Left lung (tissue), 4 donors: ENCODE measurements at regions not wholly inside any gene's neighbourhood (a gene's known extent, or its start where the extent isn't known, plus 50 kb on each side); places are given as distances from the start of the nearest gene placed in this dataset.
"Not testable (repeated sequence)": the region's sequence is repeated elsewhere in the genome, so short reads cannot be mapped to it uniquely, and the experiment has no call there.

ENCODE experiments used
- ATAC-seq: fragments of 200-7000 bp; cut with Tn5 transposase; one replicate; pipeline ENCODE4 v1.9.1; 2020; ENCODE audit warnings: moderate library complexity
- DNase-seq, 4 donors: peaks; one replicate each; pipeline ENCODE4 v3.0.0-alpha.2; 2013 to 2020
- H3K27ac ChIP-seq, 2 donors: fragments of 200-600 bp; sonication (generic) in 1 of 2; one replicate each; pipeline versions ENCODE4 v1.5.0 to v1.8.0; 2020 to 2021
- H3K27me3 ChIP-seq, 2 donors: fragments of 200-600 bp; sonication (generic) in 1 of 2; one replicate each; pipeline versions ENCODE4 v1.5.0 to v1.8.0; 2020 to 2021
- H3K36me3 ChIP-seq, 2 donors: fragments of 200-600 bp; sonication (generic) in 1 of 2; one replicate each; pipeline versions ENCODE4 v1.5.0 to v1.8.0; 2020 to 2021
- H3K4me1 ChIP-seq, 2 donors: fragments of 200-600 bp; one replicate each; pipeline ENCODE4 v1.8.0; 2021
- H3K4me3 ChIP-seq, 2 donors: fragments of 200-600 bp; sonication (generic) in 1 of 2; one replicate each; pipeline versions ENCODE4 v1.5.0 to v1.8.0; 2020 to 2021; ENCODE audit warnings: mild to moderate bottlenecking in 1 of 2
- H3K9me3 ChIP-seq, 2 donors: fragments of 200-600 bp; sonication (generic) in 1 of 2; one replicate each; pipeline versions ENCODE4 v1.5.0 to v1.8.0; 2020 to 2021
- CTCF ChIP-seq, 2 donors: fragments of 200-600 bp; sonication (generic) in 1 of 2; IDR thresholded peaks; one replicate each; pipeline versions ENCODE4 v1.5.0 to v1.8.0; 2021; ENCODE audit warnings: antibody characterized with exemption in 2 of 2
- intact Hi-C, 2 donors: fragments of 100-400 bp; cut with DNase I; formaldehyde crosslinking; loops; one replicate each; pipeline versions ENCODE4 v1.11.2 to v1.14.2; 2022
- donor health status: DM: no; HTN: yes; CAD: no.
- donor health status: DM: no; HTN: no; CAD: no.

- no peak for TF ChIP-seq CTCF (IDR thresholded peaks at IDR 0.05)
- DNase-seq (peak in 2 of 4 donors; percentile 13 to 17), ATAC-seq (no peak)
- Histone ChIP-seq H3K4me3 (no peak overlapping the region), H3K27me3 (no peaks in the 10 kb centered on the region), H3K27ac (no peak overlapping the region), H3K4me1 (no peaks in the 10 kb centered on the region), H3K36me3 (no peaks in the 10 kb centered on the region), H3K9me3 (no peaks in the 10 kb centered on the region)
- intact Hi-C loops: no loop called here
Measured at GRCh38 chr4:14415146-14415545, 587.1 kb upstream of the CPEB2 start.

GRCh38 chr4:14419516-14419915 lies 582.8 kb upstream of the CPEB2 start:
- H3K4me1 ChIP-seq: no peaks in the 10 kb centered on the region
- H3K36me3 ChIP-seq: no peaks in the 10 kb centered on the region
- DNase-seq (no peak), ATAC-seq (no peak)
- no peak overlapping the region for H3K4me3 ChIP-seq
- peaks cover 0 to 1% of the 10 kb centered on the region in 2 donors for H3K9me3 ChIP-seq
- no peaks in the 10 kb centered on the region for H3K27me3 ChIP-seq
- intact Hi-C loops: no loop called here
- TF ChIP-seq CTCF (IDR thresholded peaks at IDR 0.05): no peak
- no peak overlapping the region for H3K27ac ChIP-seq

GRCh38 chr4:14426297-14426696 lies 576.0 kb upstream of the CPEB2 start:
- H3K27me3 ChIP-seq, intact Hi-C loops, ATAC-seq, H3K36me3 ChIP-seq, H3K27ac ChIP-seq, H3K4me1 ChIP-seq, H3K4me3 ChIP-seq: not testable (repeated sequence)
- peaks cover 0 to 13% of the 10 kb centered on the region in 2 donors for H3K9me3 ChIP-seq
- peak in 1 of 4 donors; percentile 34 for DNase-seq

GRCh38 chr4:14428125-14428524 lies 574.2 kb upstream of the CPEB2 start:
- intact Hi-C loops: no loop called here
- ATAC-seq: no peak
- no peaks in the 10 kb centered on the region for H3K36me3 ChIP-seq
- no peak for DNase-seq
- no peaks in the 10 kb centered on the region for H3K27me3 ChIP-seq
- H3K4me3 ChIP-seq: no peak overlapping the region
- peaks cover 0 to 12% of the 10 kb centered on the region in 2 donors for H3K9me3 ChIP-seq
- H3K27ac ChIP-seq: no peak overlapping the region
- TF ChIP-seq CTCF (IDR thresholded peaks at IDR 0.05): no peak
- no peaks in the 10 kb centered on the region for H3K4me1 ChIP-seq

- H3K27me3 ChIP-seq: no peaks in the 10 kb centered on the region
- H3K4me3 ChIP-seq: no peak overlapping the region
- H3K4me1 ChIP-seq: no peaks in the 10 kb centered on the region
- peaks cover 0 to 4% of the 10 kb centered on the region in 2 donors for H3K9me3 ChIP-seq
- intact Hi-C loops: no loop called here
- H3K27ac ChIP-seq: no peak overlapping the region
- H3K36me3 ChIP-seq: no peaks in the 10 kb centered on the region
- TF ChIP-seq CTCF (IDR thresholded peaks at IDR 0.05): no peak
- no peak for ATAC-seq
- DNase-seq: no peak
Measured at GRCh38 chr4:14431155-14432134, 570.8 kb upstream of the CPEB2 start.
